Kidney epithelial cell (primary cell): ENCODE measurements at regions not wholly inside any gene's neighbourhood (a gene's known extent, or its start where the extent isn't known, plus 50 kb on each side); places are given as distances from the start of the nearest gene placed in this dataset.
A peak's percentile ranks its signal among the peaks of the same experiment; 100 is the strongest.

Experiments used
- DNase-seq: peaks from one replicate; pipeline ENCODE4 v3.0.0-alpha.2; 2010; ENCODE audit warnings: low read depth
- H3K27me3 ChIP-seq: 2 replicates; pipeline ENCODE4 v1.6.0; 2011; ENCODE audit warnings: low read length; ENCODE audit not compliant: control insufficient read depth, insufficient read depth
- H3K36me3 ChIP-seq: 2 replicates; pipeline ENCODE4 v1.5.1; 2011; ENCODE audit warnings: low read length; ENCODE audit not compliant: control insufficient read depth, insufficient read depth
- H3K4me3 ChIP-seq: 2 replicates; pipeline ENCODE4 v1.5.1; 2011; ENCODE audit warnings: low read depth, mild to moderate bottlenecking, control low read depth, low read length
- CTCF ChIP-seq: IDR thresholded peaks from 2 replicates; pipeline ENCODE4 v1.5.1; 2011; ENCODE audit warnings: mild to moderate bottlenecking, moderate library complexity, low read length, control low read depth, inconsistent platforms; ENCODE audit not compliant: insufficient read depth, poor library complexity, severe bottlenecking

GRCh38 chr14:95462491-95462890 is 54.0 kb downstream of the SYNE3 start:
- TF ChIP-seq CTCF = no peak
- H3K4me3 ChIP-seq = no peak overlapping the region
- no peaks in the 10 kb centered on the region for H3K36me3 ChIP-seq
- DNase-seq = no peak
- peaks cover 11% of the 10 kb centered on the region for H3K27me3 ChIP-seq

- no peak for TF ChIP-seq CTCF
- Histone ChIP-seq H3K4me3 (no peak overlapping the region), H3K27me3 (peaks cover 11% of the 10 kb centered on the region), H3K36me3 (no peaks in the 10 kb centered on the region)
- DNase-seq = peak; percentile 89
These were observed 55.6 kb downstream of the SYNE3 start for GRCh38 chr14:95460647-95461478.

- peaks cover 15% of the 10 kb centered on the region for H3K27me3 ChIP-seq
- no peak for DNase-seq
- TF ChIP-seq CTCF = no peak
- no peak overlapping the region for H3K4me3 ChIP-seq
- H3K36me3 ChIP-seq = no peaks in the 10 kb centered on the region
These were observed 57.5 kb downstream of the SYNE3 start for GRCh38 chr14:95458906-95459305.

- H3K4me3 ChIP-seq = no peak overlapping the region
- H3K27me3 ChIP-seq = peaks cover 15% of the 10 kb centered on the region
- no peaks in the 10 kb centered on the region for H3K36me3 ChIP-seq
- DNase-seq = no peak
- TF ChIP-seq CTCF = no peak
These were observed 58.0 kb downstream of the SYNE3 start for GRCh38 chr14:95458459-95458858.

GRCh38 chr14:95456281-95456680 is 60.2 kb downstream of the SYNE3 start:
- H3K36me3 ChIP-seq = no peaks in the 10 kb centered on the region
- no peak overlapping the region for H3K4me3 ChIP-seq
- no peak for DNase-seq
- H3K27me3 ChIP-seq = peaks cover 15% of the 10 kb centered on the region
- TF ChIP-seq CTCF = no peak

- no peaks in the 10 kb centered on the region for H3K36me3 ChIP-seq
- no peak for TF ChIP-seq CTCF
- H3K4me3 ChIP-seq = no peak overlapping the region
- no peak for DNase-seq
- peaks cover 15% of the 10 kb centered on the region for H3K27me3 ChIP-seq
These were observed 61.2 kb downstream of the SYNE3 start for GRCh38 chr14:95455246-95455645.
